HFFc6 (cell line): ENCODE measurements at regions not wholly inside any gene's neighbourhood (a gene's known extent, or its start where the extent isn't known, plus 50 kb on each side); places are given as distances from the start of the nearest gene placed in this dataset.
"Not testable (repeated sequence)": the region's sequence is repeated elsewhere in the genome, so short reads cannot be mapped to it uniquely, and the experiment has no call there.

Experiments
- DNase-seq: peaks from one replicate; pipeline ENCODE4 v3.0.0-alpha.2; 2018
- H3K27ac Mint-ChIP-seq: 2 replicates; pipeline ENCODE4 v1.8.0; 2020; ENCODE audit warnings: mild to moderate bottlenecking, mixed read lengths
- H3K27me3 Mint-ChIP-seq: 2 replicates; pipeline ENCODE4 v1.8.0; 2021; ENCODE audit warnings: mild to moderate bottlenecking, moderate library complexity, mixed read lengths; ENCODE audit not compliant: insufficient read depth
- H3K36me3 Mint-ChIP-seq: 2 replicates; pipeline ENCODE4 v1.8.0; 2021; ENCODE audit warnings: low read depth, mixed read lengths
- H3K4me1 Mint-ChIP-seq: 2 replicates; pipeline ENCODE4 v1.8.0; 2020; ENCODE audit warnings: low read depth, mixed read lengths
- H3K4me3 Mint-ChIP-seq: 2 replicates; pipeline ENCODE4 v1.8.0; 2020; ENCODE audit warnings: mild to moderate bottlenecking, moderate library complexity, mixed read lengths
- H3K9me3 Mint-ChIP-seq: 2 replicates; pipeline ENCODE4 v1.8.0; 2020; ENCODE audit warnings: mild to moderate bottlenecking, mixed read lengths
- TF ChIP-seq, protein P1 (sequence below): fragments of 200-600 bp; sonication (generic); IDR thresholded peaks from 2 replicates; pipeline ENCODE4 v1.5.0; 2021; ENCODE audit warnings: antibody characterized with exemption, mild to moderate bottlenecking

DNA sequence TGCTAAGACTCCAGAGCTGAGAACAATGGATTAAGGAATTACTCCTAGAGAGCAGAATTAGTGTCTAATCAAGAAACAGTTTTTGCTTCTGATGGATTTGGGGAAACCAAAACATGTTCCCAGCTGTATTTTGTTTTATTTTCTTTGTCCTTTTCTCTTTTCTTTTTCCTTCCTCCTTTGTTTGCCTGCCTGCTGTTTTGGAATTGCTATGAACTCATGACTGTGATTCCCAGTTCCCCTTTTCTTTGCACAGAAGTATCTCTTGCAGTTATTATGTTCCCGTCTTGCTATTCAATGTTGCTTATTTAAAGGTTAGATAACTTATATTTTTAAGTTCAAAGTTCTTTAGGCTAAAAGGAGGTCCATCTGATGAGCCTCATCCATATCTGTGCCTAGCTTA, 77.0 kb upstream of the GBE1 start:
- Mint-ChIP-seq H3K36me3 (no peaks in the 10 kb centered on the region), H3K27me3 (peaks cover 3% of the 10 kb centered on the region; the same call in 1 of the 2 replicates), H3K27ac (no peak overlapping the region), H3K4me1 (no peaks in the 10 kb centered on the region), H3K4me3 (no peak overlapping the region), H3K9me3 (no peaks in the 10 kb centered on the region)
- DNase-seq, result no peak
- TF ChIP-seq, protein P1, sequence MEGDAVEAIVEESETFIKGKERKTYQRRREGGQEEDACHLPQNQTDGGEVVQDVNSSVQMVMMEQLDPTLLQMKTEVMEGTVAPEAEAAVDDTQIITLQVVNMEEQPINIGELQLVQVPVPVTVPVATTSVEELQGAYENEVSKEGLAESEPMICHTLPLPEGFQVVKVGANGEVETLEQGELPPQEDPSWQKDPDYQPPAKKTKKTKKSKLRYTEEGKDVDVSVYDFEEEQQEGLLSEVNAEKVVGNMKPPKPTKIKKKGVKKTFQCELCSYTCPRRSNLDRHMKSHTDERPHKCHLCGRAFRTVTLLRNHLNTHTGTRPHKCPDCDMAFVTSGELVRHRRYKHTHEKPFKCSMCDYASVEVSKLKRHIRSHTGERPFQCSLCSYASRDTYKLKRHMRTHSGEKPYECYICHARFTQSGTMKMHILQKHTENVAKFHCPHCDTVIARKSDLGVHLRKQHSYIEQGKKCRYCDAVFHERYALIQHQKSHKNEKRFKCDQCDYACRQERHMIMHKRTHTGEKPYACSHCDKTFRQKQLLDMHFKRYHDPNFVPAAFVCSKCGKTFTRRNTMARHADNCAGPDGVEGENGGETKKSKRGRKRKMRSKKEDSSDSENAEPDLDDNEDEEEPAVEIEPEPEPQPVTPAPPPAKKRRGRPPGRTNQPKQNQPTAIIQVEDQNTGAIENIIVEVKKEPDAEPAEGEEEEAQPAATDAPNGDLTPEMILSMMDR, result no peak

DNA sequence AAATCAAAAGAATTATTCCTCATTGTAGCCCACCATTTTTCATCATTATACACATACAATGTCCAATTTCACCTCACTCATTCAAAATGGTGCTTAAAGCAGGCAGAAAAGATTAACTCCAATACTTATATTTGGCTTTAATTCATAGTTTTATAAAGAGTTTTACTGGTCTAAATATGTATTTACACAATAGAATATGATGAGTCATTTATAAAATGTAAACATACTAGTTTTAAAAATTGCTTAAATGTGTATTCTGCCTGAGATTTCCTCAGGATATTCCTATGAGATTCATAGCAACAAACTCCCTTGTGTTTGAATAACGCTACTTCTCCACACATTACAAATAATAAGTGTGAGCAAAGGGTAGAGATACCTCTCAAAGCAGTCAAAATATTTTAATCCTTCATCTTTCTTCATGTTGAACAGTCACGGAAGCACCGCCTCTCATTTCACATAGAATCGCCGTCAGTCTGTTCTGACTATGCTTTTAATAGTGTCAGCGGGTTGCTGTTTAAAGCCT, 75.7 kb upstream of the GBE1 start:
- TF ChIP-seq, protein P1, result no peak
- no peak overlapping the region for H3K27ac Mint-ChIP-seq
- no peak overlapping the region for H3K4me3 Mint-ChIP-seq
- H3K4me1 Mint-ChIP-seq, result no peaks in the 10 kb centered on the region
- no peaks in the 10 kb centered on the region for H3K36me3 Mint-ChIP-seq
- no peaks in the 10 kb centered on the region for H3K9me3 Mint-ChIP-seq
- no peaks in the 10 kb centered on the region; the same call in 1 of the 2 replicates for H3K27me3 Mint-ChIP-seq
- DNase-seq, result no peak

DNA sequence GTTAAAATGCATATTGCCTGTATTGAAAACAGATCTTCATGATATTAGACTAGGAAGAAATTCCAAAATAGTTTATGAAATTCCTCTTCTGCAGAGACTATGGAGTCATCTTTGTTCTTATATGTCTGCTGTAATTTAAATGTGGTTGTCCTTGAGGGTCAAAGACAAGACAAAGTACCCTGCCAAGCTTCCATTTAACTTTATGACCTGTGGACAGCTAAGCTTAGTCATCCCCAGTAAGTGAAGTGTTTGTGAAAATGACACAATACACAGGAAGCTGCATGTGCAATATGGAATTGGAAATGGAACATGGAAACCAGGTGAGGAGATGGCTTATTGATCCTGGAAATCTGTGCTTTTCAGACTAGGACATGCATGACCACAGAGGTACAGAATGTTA, 68.5 kb upstream of the GBE1 start:
- no peak for DNase-seq
- no peaks in the 10 kb centered on the region for H3K9me3 Mint-ChIP-seq
- H3K27ac Mint-ChIP-seq, result no peak overlapping the region
- no peak overlapping the region for H3K4me3 Mint-ChIP-seq
- no peaks in the 10 kb centered on the region for H3K4me1 Mint-ChIP-seq
- TF ChIP-seq, protein P1, result no peak
- no peaks in the 10 kb centered on the region for H3K36me3 Mint-ChIP-seq
- peaks cover 6% of the 10 kb centered on the region for H3K27me3 Mint-ChIP-seq

DNA sequence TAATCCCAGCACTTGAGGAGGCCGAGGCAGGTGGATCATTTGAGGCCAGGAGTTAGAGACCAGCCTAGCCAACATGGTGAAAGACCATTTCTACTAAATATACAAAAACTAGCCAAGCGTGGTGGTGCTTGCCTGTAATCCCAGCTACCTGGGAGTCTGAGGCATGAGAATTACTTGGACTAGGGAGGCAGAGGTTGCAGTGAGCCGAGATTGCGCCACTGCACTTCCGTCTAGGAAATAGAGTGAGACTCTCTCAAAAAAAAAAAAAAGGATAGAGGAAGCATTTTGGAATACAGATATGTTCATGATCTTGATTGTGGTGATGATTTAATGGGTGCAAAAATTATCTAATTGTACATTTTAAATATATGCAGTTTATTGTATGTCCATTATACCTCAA, 67.8 kb upstream of the GBE1 start:
- H3K4me3 Mint-ChIP-seq, H3K27ac Mint-ChIP-seq, DNase-seq, H3K27me3 Mint-ChIP-seq, H3K4me1 Mint-ChIP-seq, H3K36me3 Mint-ChIP-seq, H3K9me3 Mint-ChIP-seq: not testable (repeated sequence)

DNA sequence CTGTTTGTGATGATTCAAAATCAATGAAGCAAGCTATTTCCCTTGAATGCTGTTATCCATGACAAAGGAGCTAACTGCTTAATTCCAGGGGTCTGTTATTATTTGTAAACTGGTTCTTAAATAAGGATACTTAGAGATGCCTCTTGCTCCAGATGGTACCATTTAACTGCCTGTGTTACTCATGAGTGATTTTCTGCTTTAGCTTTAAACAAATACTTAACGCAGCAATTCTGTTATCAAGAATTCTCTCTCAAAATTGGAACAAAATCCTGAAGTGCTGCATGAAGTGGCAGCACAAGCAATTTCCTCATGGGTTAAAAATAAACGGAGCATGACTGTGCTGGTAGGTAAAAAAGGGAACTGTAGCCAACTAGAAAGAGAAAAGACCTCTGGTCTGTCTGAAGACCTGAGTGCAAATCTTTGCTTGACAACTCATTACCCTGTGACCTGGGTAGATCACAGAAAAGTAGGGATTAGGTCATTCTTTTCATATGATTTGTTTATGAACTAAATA, 62.5 kb upstream of the GBE1 start:
- peaks cover 8% of the 10 kb centered on the region for H3K27me3 Mint-ChIP-seq
- no peak overlapping the region for H3K27ac Mint-ChIP-seq
- no peak for DNase-seq
- TF ChIP-seq, protein P1, result no peak
- H3K36me3 Mint-ChIP-seq, result no peaks in the 10 kb centered on the region
- H3K4me1 Mint-ChIP-seq, result no peaks in the 10 kb centered on the region
- H3K9me3 Mint-ChIP-seq, result no peaks in the 10 kb centered on the region
- no peak overlapping the region for H3K4me3 Mint-ChIP-seq

DNA sequence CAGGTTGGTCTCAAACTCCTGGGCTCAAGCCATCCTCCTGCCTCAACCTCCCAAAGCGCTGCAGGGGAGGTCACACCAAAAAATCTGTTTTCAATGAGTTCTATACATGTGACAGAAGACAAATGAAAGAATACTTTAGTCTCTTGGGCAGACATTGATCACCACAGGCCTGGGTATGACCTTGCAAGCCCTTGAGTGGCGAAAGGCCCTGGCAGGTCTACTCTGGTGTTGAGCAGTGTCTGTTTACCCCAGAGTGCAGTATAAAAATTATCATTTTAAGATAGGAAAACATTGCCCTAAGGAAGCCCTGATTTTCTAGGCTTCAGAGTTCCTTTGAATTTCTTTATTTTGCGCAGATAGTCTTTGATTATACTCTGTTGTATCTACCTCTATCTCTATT, 61.6 kb upstream of the GBE1 start:
- DNase-seq, result no peak
- TF ChIP-seq, protein P1, result no peak
- H3K4me3 Mint-ChIP-seq, result no peak overlapping the region
- H3K4me1 Mint-ChIP-seq, result no peaks in the 10 kb centered on the region
- no peaks in the 10 kb centered on the region for H3K36me3 Mint-ChIP-seq
- H3K27me3 Mint-ChIP-seq, result peaks cover 11% of the 10 kb centered on the region
- H3K27ac Mint-ChIP-seq, result no peak overlapping the region
- H3K9me3 Mint-ChIP-seq, result no peaks in the 10 kb centered on the region
